GM12891 (cell line): ENCODE measurements at regions not wholly inside any gene's neighbourhood (a gene's known extent, or its start where the extent isn't known, plus 50 kb on each side); places are given as distances from the start of the nearest gene placed in this dataset.

ENCODE experiments used
- DNase-seq: peaks from one replicate; pipeline ENCODE4 v3.0.0; 2011; ENCODE audit warnings: low spot score; ENCODE audit not compliant: insufficient read length
- FAIRE-seq: peaks from 2 replicates; lab custom pipeline; 2011; peaks lifted over from hg19 to GRCh38; lab: Jason Lieb, UNC
- PAX5 ChIP-seq: IDR thresholded peaks from 2 replicates; pipeline ENCODE4 v1.6.1; 2011; ENCODE audit warnings: low read length, moderate library complexity, mild to moderate bottlenecking; ENCODE audit not compliant: insufficient read depth, severe bottlenecking
- POLR2A ChIP-seq: IDR thresholded peaks from 2 replicates; pipeline ENCODE4 v1.6.1; 2011; ENCODE audit warnings: low read depth, low read length, control low read depth
- POLR2AphosphoS5 ChIP-seq: IDR thresholded peaks from 2 replicates; pipeline ENCODE4 v1.6.1; 2011; ENCODE audit warnings: low read depth, low read length, control low read depth
- POU2F2 ChIP-seq: IDR thresholded peaks from 2 replicates; pipeline ENCODE4 v1.6.1; 2011; ENCODE audit warnings: low read depth, mild to moderate bottlenecking, control low read depth, low read length, moderate library complexity
- SPI1 ChIP-seq: IDR thresholded peaks from 2 replicates; pipeline ENCODE4 v1.6.1; 2011; ENCODE audit warnings: low read depth, low read length, control low read depth
- TAF1 ChIP-seq: IDR thresholded peaks from 2 replicates; pipeline ENCODE4 v1.6.1; 2011; ENCODE audit warnings: low read depth, low read length, control low read depth

GRCh38 chr9:107949061-107949460 is 459.5 kb upstream of the KLF4 start:
- TF ChIP-seq PAX5 (no peak), POLR2AphosphoS5 (no peak), SPI1 (no peak), POU2F2 (no peak), TAF1 (no peak), POLR2A (no peak)
- DNase-seq (no peak), FAIRE-seq (no peak)

GRCh38 chr9:107948601-107949000 is 459.0 kb upstream of the KLF4 start:
- DNase-seq (no peak), FAIRE-seq (no peak)
- TF ChIP-seq PAX5 = no peak
- TF ChIP-seq POLR2A = no peak
- no peak for TF ChIP-seq SPI1
- TF ChIP-seq TAF1 = no peak
- TF ChIP-seq POLR2AphosphoS5 = no peak
- TF ChIP-seq POU2F2 = no peak

GRCh38 chr9:107948086-107948485 is 458.5 kb upstream of the KLF4 start:
- no peak for DNase-seq
- no peak for FAIRE-seq
- no peak for TF ChIP-seq PAX5
- no peak for TF ChIP-seq POU2F2

- TF ChIP-seq POLR2A (no peak), SPI1 (no peak), POU2F2 (no peak), PAX5 (no peak), TAF1 (no peak), POLR2AphosphoS5 (no peak)
- DNase-seq (no peak), FAIRE-seq (no peak)
Measured at GRCh38 chr9:107946364-107947141, 457.0 kb upstream of the KLF4 start.

- FAIRE-seq (no peak), DNase-seq (no peak)
- TF ChIP-seq SPI1 (no peak), POU2F2 (no peak), POLR2A (no peak), PAX5 (no peak), POLR2AphosphoS5 (no peak), TAF1 (no peak)
Measured at GRCh38 chr9:107945961-107946360, 456.4 kb upstream of the KLF4 start.

GRCh38 chr9:107945493-107945892 is 455.9 kb upstream of the KLF4 start:
- DNase-seq (no peak), FAIRE-seq (no peak)
- TF ChIP-seq POLR2A (no peak), PAX5 (no peak), POLR2AphosphoS5 (no peak), TAF1 (no peak), POU2F2 (no peak), SPI1 (no peak)

GRCh38 chr9:107944387-107944786 is 454.8 kb upstream of the KLF4 start:
- DNase-seq (no peak), FAIRE-seq (no peak)
- TF ChIP-seq POLR2A = no peak
- TF ChIP-seq POLR2AphosphoS5 = no peak
- no peak for TF ChIP-seq POU2F2
- no peak for TF ChIP-seq SPI1
- no peak for TF ChIP-seq PAX5
- TF ChIP-seq TAF1 = no peak

GRCh38 chr9:107943901-107944300 is 454.3 kb upstream of the KLF4 start:
- TF ChIP-seq SPI1 = no peak
- TF ChIP-seq POU2F2 = no peak
- no peak for TF ChIP-seq POLR2A
- no peak for TF ChIP-seq TAF1
- no peak for TF ChIP-seq PAX5
- no peak for TF ChIP-seq POLR2AphosphoS5
- no peak for DNase-seq
- FAIRE-seq = no peak

GRCh38 chr9:107942856-107943255 is 453.3 kb upstream of the KLF4 start:
- no peak for FAIRE-seq
- TF ChIP-seq POU2F2 = no peak
- no peak for TF ChIP-seq PAX5
- no peak for TF ChIP-seq SPI1
- no peak for TF ChIP-seq POLR2A
- TF ChIP-seq POLR2AphosphoS5 = no peak
- TF ChIP-seq TAF1 = no peak
- DNase-seq = no peak

GRCh38 chr9:107942291-107942690 is 452.7 kb upstream of the KLF4 start:
- DNase-seq (no peak), FAIRE-seq (no peak)
- TF ChIP-seq POU2F2 = no peak
- TF ChIP-seq POLR2A = no peak
- TF ChIP-seq PAX5 = no peak
- no peak for TF ChIP-seq TAF1
- TF ChIP-seq SPI1 = no peak
- TF ChIP-seq POLR2AphosphoS5 = no peak
